ENCODE measurements at regions not wholly inside any gene's neighbourhood (a gene's known extent, or its start where the extent isn't known, plus 50 kb on each side); places are given as distances from the start of the nearest gene placed in this dataset.

GRCh38 chr11:29507376-29507775, 509.5 kb downstream of the KCNA4 start:
- no peak overlapping the region for H3K27ac ChIP-seq
- H3K36me3 ChIP-seq (replicated peaks): no peaks in the 10 kb centered on the region
- in situ Hi-C loops (cut with HindIII; ENCODE audit: low pct_ligation_motif_present, low sequenced_read_pairs): no loop called here
- DNase-seq: no peak
- H3K4me3 ChIP-seq (ENCODE audit: low read depth, low read length): no peak overlapping the region
- H3K27me3 ChIP-seq (replicated peaks): no peaks in the 10 kb centered on the region
- TF ChIP-seq CTCF (IDR thresholded peaks at IDR 0.05; ENCODE audit: low read depth, low read length, missing control alignments): no peak

GRCh38 chr11:29495676-29496075, 521.2 kb downstream of the KCNA4 start:
- no peak overlapping the region for H3K27ac ChIP-seq
- DNase-seq: no peak
- no peak overlapping the region for H3K4me3 ChIP-seq (ENCODE audit: low read depth, low read length)
- in situ Hi-C loops (cut with HindIII; ENCODE audit: low pct_ligation_motif_present, low sequenced_read_pairs): no loop called here
- H3K36me3 ChIP-seq (replicated peaks): no peaks in the 10 kb centered on the region
- no peaks in the 10 kb centered on the region for H3K27me3 ChIP-seq (replicated peaks)
- no peak for TF ChIP-seq CTCF (IDR thresholded peaks at IDR 0.05; ENCODE audit: low read depth, low read length, missing control alignments)

GRCh38 chr11:29490938-29491337, 525.9 kb downstream of the KCNA4 start:
- Histone ChIP-seq H3K27ac (no peak overlapping the region), H3K36me3 (replicated peaks) (no peaks in the 10 kb centered on the region), H3K27me3 (replicated peaks) (no peaks in the 10 kb centered on the region), H3K4me3 (ENCODE audit: low read depth, low read length) (no peak overlapping the region)
- no peak for TF ChIP-seq CTCF (IDR thresholded peaks at IDR 0.05; ENCODE audit: low read depth, low read length, missing control alignments)
- in situ Hi-C loops (cut with HindIII; ENCODE audit: low pct_ligation_motif_present, low sequenced_read_pairs): no loop called here
- no peak for DNase-seq

- in situ Hi-C loops (cut with HindIII; ENCODE audit: low pct_ligation_motif_present, low sequenced_read_pairs): no loop called here
- no peak for TF ChIP-seq CTCF (IDR thresholded peaks at IDR 0.05; ENCODE audit: low read depth, low read length, missing control alignments)
- no peak overlapping the region for H3K27ac ChIP-seq
- no peaks in the 10 kb centered on the region for H3K36me3 ChIP-seq (replicated peaks)
- H3K4me3 ChIP-seq (ENCODE audit: low read depth, low read length): no peak overlapping the region
- DNase-seq: no peak
- H3K27me3 ChIP-seq (replicated peaks): no peaks in the 10 kb centered on the region
Measured at GRCh38 chr11:29486301-29486700, 530.5 kb downstream of the KCNA4 start.

- no peaks in the 10 kb centered on the region for H3K27me3 ChIP-seq (replicated peaks)
Measured at GRCh38 chr11:29485641-29486040, 531.2 kb downstream of the KCNA4 start.

More at GRCh38 chr11:29485641-29486040, 531.2 kb downstream of the KCNA4 start:
- H3K27ac ChIP-seq: no peak overlapping the region
- TF ChIP-seq CTCF (IDR thresholded peaks at IDR 0.05; ENCODE audit: low read depth, low read length, missing control alignments): no peak
- no peak overlapping the region for H3K4me3 ChIP-seq (ENCODE audit: low read depth, low read length)
- no peaks in the 10 kb centered on the region for H3K36me3 ChIP-seq (replicated peaks)
- in situ Hi-C loops (cut with HindIII; ENCODE audit: low pct_ligation_motif_present, low sequenced_read_pairs): no loop called here
- DNase-seq: no peak

Measured in brain microvascular endothelial cell (primary cell).